ENCODE measurements at regions not wholly inside any gene's neighbourhood (a gene's known extent, or its start where the extent isn't known, plus 50 kb on each side); places are given as distances from the start of the nearest gene placed in this dataset.

DNA sequence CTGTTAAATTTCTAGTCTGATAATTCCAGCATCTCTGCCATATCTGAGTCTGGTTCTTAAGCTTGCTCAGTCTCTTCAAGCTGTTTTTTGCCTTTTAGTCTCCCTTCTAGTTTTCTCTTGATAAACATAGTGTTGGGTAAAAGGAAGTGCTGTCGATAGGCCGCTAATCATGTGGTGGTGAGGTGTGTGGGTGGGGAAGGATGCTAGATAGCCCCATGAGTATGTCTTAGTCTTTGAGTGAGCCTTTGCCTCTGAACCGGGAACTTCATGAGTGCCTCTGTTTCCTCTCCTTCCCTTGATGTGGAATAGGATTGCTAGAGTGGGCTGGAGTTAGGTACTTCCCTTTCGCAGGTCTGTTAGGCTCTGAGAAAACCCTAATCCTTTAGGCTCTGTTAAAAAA is 441.8 kb downstream of the INHBA start (continued):
- TF ChIP-seq CHD2 (IDR thresholded peaks at IDR 0.05; ENCODE audit: low read length, partially characterized antibody) (no peak), PBX3 (IDR thresholded peaks at IDR 0.05) (no peak), POLR2AphosphoS5 (IDR thresholded peaks at IDR 0.05; ENCODE audit: low read depth, low read length) (no peak)

DNA sequence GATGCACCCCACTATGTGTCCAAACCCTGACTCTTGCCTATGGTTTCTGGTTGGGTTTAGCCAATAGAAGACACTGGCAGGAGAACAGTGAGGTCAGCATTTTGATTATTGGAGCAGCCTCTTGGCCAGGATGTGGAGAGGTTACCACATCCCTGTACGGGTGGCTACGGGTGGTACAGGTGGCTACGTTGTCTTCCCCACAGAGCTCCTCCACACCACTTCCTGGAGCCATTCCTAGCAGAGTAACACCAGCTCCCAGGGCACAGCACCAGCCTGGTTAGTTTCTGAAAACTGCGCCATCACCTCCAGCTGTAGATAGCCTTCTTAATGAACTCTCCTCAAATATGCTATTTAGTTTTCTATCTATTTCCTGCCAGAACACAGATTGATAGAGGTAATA is 445.2 kb downstream of the INHBA start:
- Histone ChIP-seq H2AFZ (ENCODE audit: low read depth) (no peak overlapping the region), H3K27ac (ENCODE audit: low read depth in 2 of 2, low read length in 1 of 2) (no peak overlapping the region), H3K9me3 (no peaks in the 10 kb centered on the region), H3K9ac (no peak overlapping the region), H3K9me2 (no peaks in the 10 kb centered on the region), H3K27me3 (ENCODE audit: insufficient read depth) (no peaks in the 10 kb centered on the region), H3K79me2 (ENCODE audit: insufficient read depth) (no peaks in the 10 kb centered on the region), H4K20me1 (ENCODE audit: insufficient read depth) (no peaks in the 10 kb centered on the region), H3K36me3 (replicated peaks in 1 of 2; ENCODE audit: control insufficient read depth in 1 of 2, insufficient read depth in 2 of 2, low read length in 1 of 2) (no peaks in the 10 kb centered on the region), H3K4me1 (ENCODE audit: control insufficient read depth in 1 of 2, insufficient read depth in 2 of 2, low read depth in 1 of 2, low read length in 1 of 2) (no peaks in the 10 kb centered on the region), H3F3A (replicated peaks; ENCODE audit: insufficient read depth) (no peaks in the 10 kb centered on the region), H3K4me3 (ENCODE audit: low read depth in 2 of 2, low read length in 1 of 2) (no peak overlapping the region), H3K4me2 (no peak overlapping the region)
- CTCF ChIA-PET, result interaction anchor here (0.9 kb wide), 1 partner anchor 13 kb away, joined by 3 read pairs; no protein-coding TSS in a partner anchor
- WGBS (ENCODE audit: low lambda C conversion rate), result 76% methylated on average over 4 of the region's 4 CpGs
- POLR2A ChIA-PET, result no interaction called here
- TF ChIP-seq USF1 (IDR thresholded peaks at IDR 0.05; ENCODE audit: borderline replicate concordance, low read depth) (no peak), TEAD4 (IDR thresholded peaks at IDR 0.05; ENCODE audit: borderline replicate concordance, insufficient read depth) (no peak), RAD21 (IDR thresholded peaks at IDR 0.05; ENCODE audit: low read length) (no peak), FOXM1 (IDR thresholded peaks at IDR 0.05; ENCODE audit: low read depth) (no peak), SMC3 (IDR thresholded peaks at IDR 0.05; ENCODE audit: low read depth, low read length) (no peak), ELF1 (IDR thresholded peaks at IDR 0.05) (no peak), POLR2AphosphoS5 (IDR thresholded peaks at IDR 0.05; ENCODE audit: low read depth, low read length) (no peak), NFIC (IDR thresholded peaks at IDR 0.05; ENCODE audit: borderline replicate concordance) (no peak), TCF12 (IDR thresholded peaks at IDR 0.05) (no peak), JUND (IDR thresholded peaks at IDR 0.05) (no peak), EP300 (IDR thresholded peaks at IDR 0.05; ENCODE audit: borderline replicate concordance in 1 of 2, low read depth in 1 of 2, low read length in 1 of 2) (no peak), GABPA (IDR thresholded peaks at IDR 0.05; ENCODE audit: low read depth) (no peak), YY1 (IDR thresholded peaks at IDR 0.05; ENCODE audit: low read depth) (no peak), EZH2phosphoT487 (IDR thresholded peaks at IDR 0.05; ENCODE audit: borderline replicate concordance, low read depth) (no peak), MEF2A (IDR thresholded peaks at IDR 0.05; ENCODE audit: borderline replicate concordance, low read depth) (no peak), MXI1 (IDR thresholded peaks at IDR 0.05; ENCODE audit: low read depth, low read length) (no peak)
- TF ChIP-seq, protein P1, sequence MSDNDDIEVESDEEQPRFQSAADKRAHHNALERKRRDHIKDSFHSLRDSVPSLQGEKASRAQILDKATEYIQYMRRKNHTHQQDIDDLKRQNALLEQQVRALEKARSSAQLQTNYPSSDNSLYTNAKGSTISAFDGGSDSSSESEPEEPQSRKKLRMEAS (IDR thresholded peaks at IDR 0.05; ENCODE audit: low read depth), result no peak
- TF ChIP-seq, protein P2, sequence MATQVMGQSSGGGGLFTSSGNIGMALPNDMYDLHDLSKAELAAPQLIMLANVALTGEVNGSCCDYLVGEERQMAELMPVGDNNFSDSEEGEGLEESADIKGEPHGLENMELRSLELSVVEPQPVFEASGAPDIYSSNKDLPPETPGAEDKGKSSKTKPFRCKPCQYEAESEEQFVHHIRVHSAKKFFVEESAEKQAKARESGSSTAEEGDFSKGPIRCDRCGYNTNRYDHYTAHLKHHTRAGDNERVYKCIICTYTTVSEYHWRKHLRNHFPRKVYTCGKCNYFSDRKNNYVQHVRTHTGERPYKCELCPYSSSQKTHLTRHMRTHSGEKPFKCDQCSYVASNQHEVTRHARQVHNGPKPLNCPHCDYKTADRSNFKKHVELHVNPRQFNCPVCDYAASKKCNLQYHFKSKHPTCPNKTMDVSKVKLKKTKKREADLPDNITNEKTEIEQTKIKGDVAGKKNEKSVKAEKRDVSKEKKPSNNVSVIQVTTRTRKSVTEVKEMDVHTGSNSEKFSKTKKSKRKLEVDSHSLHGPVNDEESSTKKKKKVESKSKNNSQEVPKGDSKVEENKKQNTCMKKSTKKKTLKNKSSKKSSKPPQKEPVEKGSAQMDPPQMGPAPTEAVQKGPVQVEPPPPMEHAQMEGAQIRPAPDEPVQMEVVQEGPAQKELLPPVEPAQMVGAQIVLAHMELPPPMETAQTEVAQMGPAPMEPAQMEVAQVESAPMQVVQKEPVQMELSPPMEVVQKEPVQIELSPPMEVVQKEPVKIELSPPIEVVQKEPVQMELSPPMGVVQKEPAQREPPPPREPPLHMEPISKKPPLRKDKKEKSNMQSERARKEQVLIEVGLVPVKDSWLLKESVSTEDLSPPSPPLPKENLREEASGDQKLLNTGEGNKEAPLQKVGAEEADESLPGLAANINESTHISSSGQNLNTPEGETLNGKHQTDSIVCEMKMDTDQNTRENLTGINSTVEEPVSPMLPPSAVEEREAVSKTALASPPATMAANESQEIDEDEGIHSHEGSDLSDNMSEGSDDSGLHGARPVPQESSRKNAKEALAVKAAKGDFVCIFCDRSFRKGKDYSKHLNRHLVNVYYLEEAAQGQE (IDR thresholded peaks at IDR 0.05; ENCODE audit: low read depth, low read length), result no peak
- TF ChIP-seq, protein P3, sequence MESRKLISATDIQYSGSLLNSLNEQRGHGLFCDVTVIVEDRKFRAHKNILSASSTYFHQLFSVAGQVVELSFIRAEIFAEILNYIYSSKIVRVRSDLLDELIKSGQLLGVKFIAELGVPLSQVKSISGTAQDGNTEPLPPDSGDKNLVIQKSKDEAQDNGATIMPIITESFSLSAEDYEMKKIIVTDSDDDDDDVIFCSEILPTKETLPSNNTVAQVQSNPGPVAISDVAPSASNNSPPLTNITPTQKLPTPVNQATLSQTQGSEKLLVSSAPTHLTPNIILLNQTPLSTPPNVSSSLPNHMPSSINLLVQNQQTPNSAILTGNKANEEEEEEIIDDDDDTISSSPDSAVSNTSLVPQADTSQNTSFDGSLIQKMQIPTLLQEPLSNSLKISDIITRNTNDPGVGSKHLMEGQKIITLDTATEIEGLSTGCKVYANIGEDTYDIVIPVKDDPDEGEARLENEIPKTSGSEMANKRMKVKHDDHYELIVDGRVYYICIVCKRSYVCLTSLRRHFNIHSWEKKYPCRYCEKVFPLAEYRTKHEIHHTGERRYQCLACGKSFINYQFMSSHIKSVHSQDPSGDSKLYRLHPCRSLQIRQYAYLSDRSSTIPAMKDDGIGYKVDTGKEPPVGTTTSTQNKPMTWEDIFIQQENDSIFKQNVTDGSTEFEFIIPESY (IDR thresholded peaks at IDR 0.05; ENCODE audit: borderline replicate concordance, low read depth), result no peak
- TF ChIP-seq, protein P4, sequence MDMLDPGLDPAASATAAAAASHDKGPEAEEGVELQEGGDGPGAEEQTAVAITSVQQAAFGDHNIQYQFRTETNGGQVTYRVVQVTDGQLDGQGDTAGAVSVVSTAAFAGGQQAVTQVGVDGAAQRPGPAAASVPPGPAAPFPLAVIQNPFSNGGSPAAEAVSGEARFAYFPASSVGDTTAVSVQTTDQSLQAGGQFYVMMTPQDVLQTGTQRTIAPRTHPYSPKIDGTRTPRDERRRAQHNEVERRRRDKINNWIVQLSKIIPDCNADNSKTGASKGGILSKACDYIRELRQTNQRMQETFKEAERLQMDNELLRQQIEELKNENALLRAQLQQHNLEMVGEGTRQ (IDR thresholded peaks at IDR 0.05; ENCODE audit: borderline replicate concordance, low read depth, low read length), result no peak
- DNase-seq, result no peak

Measured in SK-N-SH (cell line).